IMR-90 (cell line): ENCODE measurements at regions not wholly inside any gene's neighbourhood (a gene's known extent, or its start where the extent isn't known, plus 50 kb on each side); places are given as distances from the start of the nearest gene placed in this dataset.

Experiments
- ATAC-seq: fragments of 200-7000 bp; cut with Tn5 transposase; 2 replicates; pipeline ENCODE4 v1.9.1; 2020; ENCODE audit warnings: low read depth, mild to moderate bottlenecking, moderate library complexity
- BruUV-seq: library from RNA; stranded (reverse); fragments of 400-500 nt; replicated peaks from 2 replicates; lab custom pipeline; 2021; lab: Mats Ljungman, UMichigan
- CTCF ChIA-PET: fragments of 300-600 bp; formaldehyde crosslinking; extraction: SDS; loops from one replicate; lab custom pipeline; 2021; ENCODE audit warnings: antibody characterized with exemption; lab: Yijun Ruan, JAX
- POLR2A ChIA-PET: fragments of 300-600 bp; sonication (Branson Sonifier 250); formaldehyde crosslinking; loops from one replicate; lab custom pipeline; 2022; ENCODE audit warnings: antibody characterized with exemption; ENCODE audit not compliant: unreplicated experiment; lab: Charles Lee
- DNase-seq: peaks from one replicate; pipeline ENCODE4 v3.0.0; 2013
- H2AFZ ChIP-seq: replicated peaks from 2 replicates; pipeline ENCODE3; 2013; ENCODE audit warnings: low read length, mild to moderate bottlenecking; ENCODE audit not compliant: poor library complexity
- H2AK5ac ChIP-seq: 2 replicates; pipeline ENCODE4 v1.6.1; 2013; ENCODE audit warnings: low read depth, low read length, inconsistent platforms
- H2AK9ac ChIP-seq: replicated peaks from 2 replicates; pipeline ENCODE3; 2013; ENCODE audit warnings: mild to moderate bottlenecking, low read depth, low read length, moderate library complexity; ENCODE audit not compliant: poor library complexity
- H2BK120ac ChIP-seq: 2 replicates; pipeline ENCODE4 v1.6.1; 2013; ENCODE audit warnings: low read depth, low read length, inconsistent platforms
- H2BK15ac ChIP-seq: 3 replicates; pipeline ENCODE4 v1.6.1; 2013; ENCODE audit warnings: low read depth, low read length, inconsistent platforms
- H2BK20ac ChIP-seq: 2 replicates; pipeline ENCODE4 v1.6.1; 2013; ENCODE audit warnings: low read depth, mild to moderate bottlenecking, inconsistent platforms, low read length, moderate library complexity
- H2BK5ac ChIP-seq: 2 replicates; pipeline ENCODE4 v1.6.1; 2013; ENCODE audit warnings: mild to moderate bottlenecking, low read depth, low read length, inconsistent platforms; ENCODE audit not compliant: poor library complexity, severe bottlenecking
- H3K14ac ChIP-seq: replicated peaks from 2 replicates; pipeline ENCODE4 v1.6.1; 2013; ENCODE audit warnings: low read depth, low read length, inconsistent platforms
- H3K18ac ChIP-seq: 2 replicates; pipeline ENCODE4 v1.6.1; 2013; ENCODE audit warnings: low read depth, low read length, control low read depth
- H3K23ac ChIP-seq: 2 replicates; pipeline ENCODE4 v1.6.1; 2013; ENCODE audit warnings: low read depth, low read length, inconsistent platforms
- H3K27ac ChIP-seq: 2 replicates; pipeline ENCODE4 v1.5.1; 2013; ENCODE audit warnings: mild to moderate bottlenecking, control low read depth, low read length; ENCODE audit not compliant: insufficient read depth
- H3K27me3 ChIP-seq: 2 replicates; pipeline ENCODE4 v1.6.1; 2013; ENCODE audit warnings: low read length; ENCODE audit not compliant: control insufficient read depth, insufficient read depth
- H3K36me3 ChIP-seq: 2 replicates; pipeline ENCODE4 v1.6.1; 2013; ENCODE audit warnings: low read length, mixed read lengths; ENCODE audit not compliant: control insufficient read depth, insufficient read depth
- H3K4ac ChIP-seq: 2 replicates; pipeline ENCODE4 v1.6.1; 2013; ENCODE audit warnings: low read depth, low read length, inconsistent platforms
- H3K4me1 ChIP-seq: 2 replicates; pipeline ENCODE4 v1.6.1; 2013; ENCODE audit warnings: low read length, mixed read lengths; ENCODE audit not compliant: control insufficient read depth, insufficient read depth
- H3K4me2 ChIP-seq: 2 replicates; pipeline ENCODE4 v1.6.1; 2013; ENCODE audit warnings: low read depth, mild to moderate bottlenecking, control low read depth, low read length, moderate library complexity
- H3K4me3 ChIP-seq: 2 replicates; pipeline ENCODE4 v1.5.1; 2013; ENCODE audit warnings: low read depth, mild to moderate bottlenecking, control low read depth, low read length, moderate library complexity; ENCODE audit not compliant: insufficient read depth
- H3K56ac ChIP-seq: 2 replicates; pipeline ENCODE4 v1.6.1; 2013; ENCODE audit warnings: low read length, inconsistent platforms; ENCODE audit not compliant: insufficient read depth; ENCODE audit errors: extremely low read depth
- H3K79me1 ChIP-seq, 2 experiments: 2 replicates each; pipeline ENCODE4 v1.6.1; 2013; ENCODE audit warnings: low read length in 2 of 2, inconsistent platforms in 1 of 2, low read depth in 1 of 2
- H3K9ac ChIP-seq: 2 replicates; pipeline ENCODE4 v1.6.1; 2013; ENCODE audit warnings: low read depth, low read length, control low read depth
- H3K9me1 ChIP-seq: 2 replicates; pipeline ENCODE4 v1.6.1; 2013; ENCODE audit warnings: low read length, inconsistent platforms; ENCODE audit not compliant: insufficient read depth
- H3K9me3 ChIP-seq: 2 replicates; pipeline ENCODE4 v1.6.1; 2013; ENCODE audit warnings: low read length; ENCODE audit not compliant: control insufficient read depth, insufficient read depth
- H4K20me1 ChIP-seq: 2 replicates; pipeline ENCODE4 v1.6.1; 2013; ENCODE audit warnings: low read length, inconsistent platforms; ENCODE audit not compliant: insufficient read depth
- H4K5ac ChIP-seq: 2 replicates; pipeline ENCODE4 v1.6.1; 2013; ENCODE audit warnings: mild to moderate bottlenecking, low read depth, low read length, control low read depth
- H4K8ac ChIP-seq, 2 experiments: 2 replicates each; pipeline ENCODE4 v1.6.1; 2013; ENCODE audit warnings: low read depth in 2 of 2, low read length in 2 of 2, control low read depth in 1 of 2, inconsistent platforms in 1 of 2
- H4K91ac ChIP-seq: 2 replicates; pipeline ENCODE4 v1.6.1; 2013; ENCODE audit warnings: low read depth, low read length, inconsistent platforms; ENCODE audit not compliant: insufficient read depth
- BHLHE40 ChIP-seq: fragments of 150-350 bp; IDR thresholded peaks from 2 replicates; pipeline ENCODE4 v1.6.1; 2016; ENCODE audit warnings: mild to moderate bottlenecking, low read depth, low read length
- CEBPB ChIP-seq: IDR thresholded peaks from 2 replicates; pipeline ENCODE4 v1.6.1; 2012; ENCODE audit warnings: low read depth, low read length, improper control_type of control experiment
- CHD1 ChIP-seq: IDR thresholded peaks from 2 replicates; pipeline ENCODE4 v1.6.1; 2012; ENCODE audit warnings: low read depth, low read length, improper control_type of control experiment
- CTCF ChIP-seq: conservative IDR thresholded peaks from 2 replicates; pipeline ENCODE4 v1.5.1; 2012; ENCODE audit warnings: mild to moderate bottlenecking, low read depth, low read length, improper control_type of control experiment
- ELK1 ChIP-seq: fragments of 150-350 bp; IDR thresholded peaks from 2 replicates; pipeline ENCODE4 v1.6.1; 2016; ENCODE audit warnings: low read depth, mild to moderate bottlenecking, low read length, moderate library complexity, borderline replicate concordance
- FOS ChIP-seq: fragments of 150-350 bp; IDR thresholded peaks from 2 replicates; pipeline ENCODE4 v1.6.1; 2016; ENCODE audit warnings: low read depth, low read length
- MAFK ChIP-seq: IDR thresholded peaks from 2 replicates; pipeline ENCODE4 v1.6.1; 2012; ENCODE audit warnings: low read depth, low read length, improper control_type of control experiment
- MAZ ChIP-seq: IDR thresholded peaks from 2 replicates; pipeline ENCODE4 v1.6.1; 2012; ENCODE audit warnings: low read depth, mild to moderate bottlenecking, low read length, improper control_type of control experiment, moderate library complexity, borderline replicate concordance
- NFE2L2 ChIP-seq: fragments of 150-350 bp; IDR thresholded peaks from 2 replicates; pipeline ENCODE4 v1.6.1; 2016; ENCODE audit warnings: low read depth, mild to moderate bottlenecking, low read length
- POLR2A ChIP-seq: IDR thresholded peaks from 2 replicates; pipeline ENCODE4 v1.6.1; 2012; ENCODE audit warnings: mild to moderate bottlenecking, low read depth, low read length
- RAD21 ChIP-seq: IDR thresholded peaks from 2 replicates; pipeline ENCODE4 v1.6.1; 2012; ENCODE audit warnings: low read length, improper control_type of control experiment
- RCOR1 ChIP-seq: IDR thresholded peaks from 2 replicates; pipeline ENCODE4 v1.6.1; 2012; ENCODE audit warnings: mild to moderate bottlenecking, low read length, improper control_type of control experiment; ENCODE audit not compliant: insufficient replicate concordance
- RFX5 ChIP-seq: IDR thresholded peaks from 2 replicates; pipeline ENCODE4 v1.8.0; 2012; ENCODE audit warnings: low read depth, mild to moderate bottlenecking, low read length, moderate library complexity
- SMC3 ChIP-seq: fragments of 150-350 bp; IDR thresholded peaks from 2 replicates; pipeline ENCODE4 v1.6.1; 2016; ENCODE audit warnings: low read depth, mild to moderate bottlenecking, antibody characterized with exemption, low read length, moderate library complexity
- USF2 ChIP-seq: fragments of 150-350 bp; IDR thresholded peaks from 2 replicates; pipeline ENCODE4 v1.6.1; 2017; ENCODE audit warnings: mild to moderate bottlenecking, antibody characterized with exemption, low read length, low read depth
- WGBS, 2 experiments: methylation state at CpG; one replicate each; pipeline versions ENCODE4 v1.1.5 to v1.1.7; 2013; ENCODE audit warnings: missing lambda C conversion rate in 2 of 2; ENCODE audit not compliant: insufficient read length in 1 of 2; ENCODE audit errors: extremely low coverage in 2 of 2; 5-methylcytosine and 5-hydroxymethylcytosine counted together
- dilution Hi-C: fragments of 300-500 bp; cut with HindIII; formaldehyde crosslinking; loops from one replicate; pipeline ENCODE4 v1.14.3; 2018; ENCODE audit warnings: low sequenced_read_pairs; ENCODE audit not compliant: unreplicated experiment
- in situ Hi-C: fragments of 300-500 bp; cut with MboI; formaldehyde crosslinking; loops from 3 replicates; pipeline ENCODE4 v1.14.3; 2019; ENCODE audit warnings: low sequenced_read_pairs, inconsistent platforms, mixed read lengths
- intact Hi-C: fragments of 100-400 bp; cut with micrococcal nuclease; formaldehyde crosslinking; loops from 2 replicates; pipeline ENCODE4 v1.10.0; 2022

- in situ Hi-C loops, result no loop called here
- Histone ChIP-seq H4K20me1 (no peaks in the 10 kb centered on the region), H4K91ac (no peak overlapping the region), H2AK9ac (no peak overlapping the region), H3K36me3 (no peaks in the 10 kb centered on the region), H3K4me1 (0 out of 2 replicates have a peak, but pooled peaks cover 2% of the 10 kb centered on the region), H3K4ac (no peak overlapping the region), H3K18ac (no peak overlapping the region), H3K27ac (no peak overlapping the region), H4K8ac (peak overlapping the region in 1 of 2 experiments; percentile 55; a peak in 2 of 4 replicates), H2BK120ac (no peak overlapping the region), H2BK20ac (no peak overlapping the region), H3K23ac (no peak overlapping the region), H3K9me1 (no peaks in the 10 kb centered on the region), H3K79me1 (no peaks in the 10 kb centered on the region), H3K9ac (no peak overlapping the region), H3K56ac (no peak overlapping the region), H3K9me3 (no peaks in the 10 kb centered on the region), H3K4me2 (no peak overlapping the region), H2AFZ (peak overlapping the region; percentile 53), H3K14ac (no peak overlapping the region), H2BK15ac (no peak overlapping the region), H3K4me3 (no peak overlapping the region), H4K5ac (no peak overlapping the region), H2AK5ac (no peak overlapping the region), H3K27me3 (no peaks in the 10 kb centered on the region), H2BK5ac (no peak overlapping the region)
- no peak for DNase-seq
- no TSS peak for BruUV-seq
- POLR2A ChIA-PET, result no interaction called here
- CTCF ChIA-PET, result interaction anchor here (1.3 kb wide), 1 partner anchor 16 kb away, joined by 3 read pairs; no protein-coding TSS in a partner anchor
- WGBS, 2 experiments, result 88% methylated on average over 1 of the region's 7 CpGs; no CpG with 5 or more reads in 1 of the 2 experiments
- TF ChIP-seq RFX5 (no peak), FOS (no peak), ELK1 (no peak), SMC3 (no peak), USF2 (no peak), CHD1 (no peak), RAD21 (no peak), NFE2L2 (no peak), BHLHE40 (no peak), CTCF (no peak), CEBPB (no peak), POLR2A (no peak), MAFK (no peak), RCOR1 (no peak), MAZ (no peak)
- ATAC-seq, result no peak; the same call in 1 of the 2 replicates
- intact Hi-C loops, result no loop called here
- dilution Hi-C loops, result no loop called here
Observed at GRCh38 chr4:147173797-147174432, 228.3 kb upstream of the TTC29 start.
